HG02938 (cell line): ENCODE measurements at regions not wholly inside any gene's neighbourhood (a gene's known extent, or its start where the extent isn't known, plus 50 kb on each side); places are given as distances from the start of the nearest gene placed in this dataset.
A peak's percentile ranks its signal among the peaks of the same experiment; 100 is the strongest.

Source experiments
- ATAC-seq: cut with Tn5 transposase; IDR thresholded peaks from one replicate; pipeline ENCODE4 v1.9.1; 2021; ENCODE audit warnings: mild to moderate bottlenecking, moderate library complexity; ENCODE audit not compliant: unreplicated experiment

- ATAC-seq, result no peak
Measured at GRCh38 chr9:11312966-11313365, 700.2 kb upstream of the PTPRD start.

GRCh38 chr9:11318946-11319345 lies 706.1 kb upstream of the PTPRD start:
- no peak for ATAC-seq

- ATAC-seq, result no peak
Measured at GRCh38 chr9:11319538-11319937, 706.7 kb upstream of the PTPRD start.

- no peak for ATAC-seq
Measured at GRCh38 chr9:11320989-11321388, 708.2 kb upstream of the PTPRD start.

GRCh38 chr9:11323457-11323856 lies 710.7 kb upstream of the PTPRD start:
- ATAC-seq, result no peak

- no peak for ATAC-seq
Measured at GRCh38 chr9:11326231-11326630, 713.4 kb upstream of the PTPRD start.

GRCh38 chr9:11328326-11328725 lies 715.5 kb upstream of the PTPRD start:
- ATAC-seq, result no peak

GRCh38 chr9:11335011-11335410 lies 722.2 kb upstream of the PTPRD start:
- ATAC-seq, result no peak

- ATAC-seq, result peak; percentile 96
Measured at GRCh38 chr9:11338130-11338529, 725.3 kb upstream of the PTPRD start.

- no peak for ATAC-seq
Measured at GRCh38 chr9:11340654-11341053, 727.9 kb upstream of the PTPRD start.

GRCh38 chr9:11347437-11347836 lies 734.6 kb upstream of the PTPRD start:
- ATAC-seq, result no peak

GRCh38 chr9:11348366-11348765 lies 735.6 kb upstream of the PTPRD start:
- ATAC-seq, result no peak

- no peak for ATAC-seq
Measured at GRCh38 chr9:11349187-11349586, 736.4 kb upstream of the PTPRD start.

GRCh38 chr9:11352612-11353011 lies 739.8 kb upstream of the PTPRD start:
- ATAC-seq, result no peak

- ATAC-seq, result no peak
Measured at GRCh38 chr9:11356067-11356466, 743.3 kb upstream of the PTPRD start.

GRCh38 chr9:11366585-11367129 lies 753.9 kb upstream of the PTPRD start:
- ATAC-seq, result no peak

GRCh38 chr9:11374926-11375325 lies 762.1 kb upstream of the PTPRD start:
- ATAC-seq, result no peak

GRCh38 chr9:11402621-11403020 lies 789.8 kb upstream of the PTPRD start:
- no peak for ATAC-seq

- no peak for ATAC-seq
Measured at GRCh38 chr9:11414241-11414640, 801.4 kb upstream of the PTPRD start.

- no peak for ATAC-seq
Measured at GRCh38 chr9:11417782-11418181, 805.0 kb upstream of the PTPRD start.

GRCh38 chr9:11431490-11431889 lies 818.7 kb upstream of the PTPRD start:
- ATAC-seq, result no peak

GRCh38 chr9:11432361-11432760 lies 819.6 kb upstream of the PTPRD start:
- no peak for ATAC-seq

GRCh38 chr9:11443631-11444030 lies 830.8 kb upstream of the PTPRD start:
- ATAC-seq, result no peak
